H1 (cell line): ENCODE measurements at regions not wholly inside any gene's neighbourhood (a gene's known extent, or its start where the extent isn't known, plus 50 kb on each side); places are given as distances from the start of the nearest gene placed in this dataset.

ENCODE experiments used
- CTCF ChIA-PET: fragments of 300-600 bp; sonication (Branson Sonifier 250); formaldehyde crosslinking; loops from one replicate; lab custom pipeline; 2021; ENCODE audit not compliant: partially characterized antibody; lab: Charles Lee
- POLR2A ChIA-PET: fragments of 300-600 bp; sonication (Branson Sonifier 250); formaldehyde crosslinking; loops from one replicate; lab custom pipeline; 2021; ENCODE audit warnings: inconsistent platforms; ENCODE audit not compliant: partially characterized antibody; lab: Charles Lee
- DNase-seq, 2 experiments: peaks; one replicate each; pipeline versions ENCODE4 v3.0.0 to v3.0.0-alpha.2; 2010 to 2022; ENCODE audit warnings: low spot score in 2 of 2, low read depth in 1 of 2, mixed read lengths in 1 of 2
- FAIRE-seq: peaks from 2 replicates; lab custom pipeline; 2011; peaks lifted over from hg19 to GRCh38; lab: Jason Lieb, UNC
- H2AFZ ChIP-seq: 2 replicates; pipeline ENCODE4 v1.8.1; 2012; ENCODE audit warnings: low read length, inconsistent platforms
- H2AK5ac ChIP-seq: 2 replicates; pipeline ENCODE4 v1.6.1; 2013; ENCODE audit warnings: low read depth, low read length
- H2BK120ac ChIP-seq: replicated peaks from 2 replicates; pipeline ENCODE3; 2013; ENCODE audit warnings: low read depth, low read length, inconsistent platforms
- H2BK12ac ChIP-seq: 2 replicates; pipeline ENCODE4 v1.6.1; 2013; ENCODE audit warnings: low read depth, low read length
- H2BK15ac ChIP-seq: 2 replicates; pipeline ENCODE4 v1.6.1; 2013; ENCODE audit warnings: low read length
- H2BK20ac ChIP-seq: 2 replicates; pipeline ENCODE4 v1.6.1; 2013; ENCODE audit warnings: low read length
- H2BK5ac ChIP-seq: 2 replicates; pipeline ENCODE4 v1.6.1; 2013; ENCODE audit warnings: low read depth, low read length
- H3K14ac ChIP-seq: 2 replicates; pipeline ENCODE4 v1.6.1; 2013; ENCODE audit warnings: inconsistent platforms; ENCODE audit not compliant: insufficient read length
- H3K18ac ChIP-seq: 2 replicates; pipeline ENCODE4 v1.6.1; 2013; ENCODE audit warnings: low read length; ENCODE audit errors: extremely low read depth
- H3K23ac ChIP-seq: 2 replicates; pipeline ENCODE4 v1.6.1; 2013; ENCODE audit warnings: inconsistent platforms; ENCODE audit not compliant: insufficient read length
- H3K23me2 ChIP-seq: 2 replicates; pipeline ENCODE4 v1.6.1; 2013; ENCODE audit warnings: low read depth, low read length
- H3K27ac ChIP-seq: 2 replicates; pipeline ENCODE4 v1.6.1; 2011; ENCODE audit warnings: low read depth, low read length, inconsistent platforms
- H3K27me3 ChIP-seq, 4 experiments: replicated peaks in 1 of 4; 1 replicate in 1 of 4; 2 replicates in 3 of 4; pipeline versions ENCODE4 v1.6.1 to v1.8.1; 2011 to 2013; ENCODE audit warnings: low read length in 3 of 4, mild to moderate bottlenecking in 3 of 4, inconsistent platforms in 2 of 4, mixed read lengths in 2 of 4, moderate library complexity in 1 of 4; ENCODE audit not compliant: control insufficient read depth in 3 of 4, insufficient read depth in 3 of 4; ENCODE audit errors: extremely low read depth in 1 of 4
- H3K36me3 ChIP-seq, 4 experiments: 2 replicates each; pipeline versions ENCODE4 v1.6.1 to v1.8.1; 2011 to 2013; ENCODE audit warnings: mild to moderate bottlenecking in 4 of 4, low read length in 3 of 4, moderate library complexity in 2 of 4, control low read depth in 1 of 4, inconsistent platforms in 1 of 4; ENCODE audit not compliant: insufficient read depth in 4 of 4, control insufficient read depth in 2 of 4
- H3K4ac ChIP-seq: replicated peaks from 2 replicates; pipeline ENCODE3; 2013; ENCODE audit warnings: low read length, low read depth, mixed read lengths, inconsistent platforms; ENCODE audit not compliant: insufficient read length
- H3K4me1 ChIP-seq, 4 experiments: replicated peaks in 1 of 4; 1 replicate in 1 of 4; 2 replicates in 3 of 4; pipeline versions ENCODE4 v1.6.1 to v1.8.1; 2011 to 2013; ENCODE audit warnings: low read length in 3 of 4, inconsistent platforms in 2 of 4, mixed read lengths in 1 of 4; ENCODE audit not compliant: insufficient read depth in 4 of 4, control insufficient read depth in 3 of 4
- H3K4me2 ChIP-seq, 2 experiments: 2 replicates each; pipeline versions ENCODE4 v1.6.1 to v1.8.1; 2011 to 2013; ENCODE audit warnings: low read depth in 2 of 2, low read length in 2 of 2, control low read depth in 1 of 2, inconsistent platforms in 1 of 2, mild to moderate bottlenecking in 1 of 2; ENCODE audit not compliant: insufficient read depth in 1 of 2
- H3K4me3 ChIP-seq, 4 experiments: fragments of 200-600, 300-600 bp in 1 of 4; sonication (generic), shearing (Covaris generic), sonication (Bioruptor Twin) in 1 of 4; 2 replicates each; pipeline versions ENCODE4 v1.5.1 to v1.8.1; 2011 to 2016; ENCODE audit warnings: low read length in 4 of 4, low read depth in 3 of 4, control low read depth in 2 of 4, inconsistent platforms in 2 of 4, mild to moderate bottlenecking in 2 of 4, mixed read lengths in 1 of 4, moderate library complexity in 1 of 4; ENCODE audit not compliant: insufficient read depth in 2 of 4; ENCODE audit errors: extremely low read depth in 1 of 4
- H3K56ac ChIP-seq: replicated peaks from 2 replicates; pipeline ENCODE3; 2013; ENCODE audit warnings: low read depth, mild to moderate bottlenecking, mixed read lengths, low read length, inconsistent platforms; ENCODE audit not compliant: insufficient read length
- H3K79me1 ChIP-seq: 2 replicates; pipeline ENCODE4 v1.6.1; 2013; ENCODE audit warnings: low read depth, low read length, control low read depth
- H3K79me2 ChIP-seq, 2 experiments: 2 replicates each; pipeline versions ENCODE4 v1.6.1 to v1.8.1; 2012 to 2013; ENCODE audit warnings: low read length in 2 of 2, mild to moderate bottlenecking in 2 of 2, inconsistent platforms in 1 of 2; ENCODE audit not compliant: insufficient read depth in 2 of 2, control insufficient read depth in 1 of 2
- H3K9ac ChIP-seq, 4 experiments: replicated peaks in 1 of 4; 1 replicate in 1 of 4; 2 replicates in 3 of 4; pipeline versions ENCODE4 v1.6.1 to v1.8.1; 2011 to 2013; ENCODE audit warnings: low read depth in 3 of 4, low read length in 3 of 4, control low read depth in 2 of 4, mild to moderate bottlenecking in 2 of 4, moderate library complexity in 2 of 4, inconsistent platforms in 1 of 4; ENCODE audit errors: extremely low read depth in 1 of 4
- H3K9me3 ChIP-seq, 2 experiments: 2 replicates each; pipeline versions ENCODE4 v1.6.1 to v1.8.1; 2012 to 2013; ENCODE audit warnings: mild to moderate bottlenecking in 2 of 2, moderate library complexity in 2 of 2, control low read depth in 1 of 2, inconsistent platforms in 1 of 2, low read depth in 1 of 2, low read length in 1 of 2, mixed read lengths in 1 of 2; ENCODE audit not compliant: insufficient read depth in 2 of 2
- H4K20me1 ChIP-seq, 2 experiments: replicated peaks in 1 of 2; 2 replicates each; pipeline versions ENCODE3 to v1.8.1; 2011 to 2013; ENCODE audit warnings: inconsistent platforms in 2 of 2, low read length in 2 of 2, mild to moderate bottlenecking in 1 of 2; ENCODE audit not compliant: insufficient read depth in 2 of 2, control insufficient read depth in 1 of 2
- H4K5ac ChIP-seq: 2 replicates; pipeline ENCODE4 v1.6.1; 2013; ENCODE audit warnings: low read length, low read depth, mixed read lengths, inconsistent platforms; ENCODE audit not compliant: insufficient read length
- H4K8ac ChIP-seq: 2 replicates; pipeline ENCODE4 v1.8.0; 2013; ENCODE audit warnings: mild to moderate bottlenecking, moderate library complexity, low read length, inconsistent platforms; ENCODE audit not compliant: insufficient read depth; ENCODE audit errors: extremely low read depth
- H4K91ac ChIP-seq: replicated peaks from 2 replicates; pipeline ENCODE3; 2013; ENCODE audit warnings: low read length, mixed read lengths, inconsistent platforms; ENCODE audit not compliant: insufficient read length
- BRCA1 ChIP-seq: IDR thresholded peaks from 2 replicates; pipeline ENCODE4 v1.6.1; 2012; ENCODE audit warnings: low read depth, low read length, improper control_type of control experiment
- HDAC6 ChIP-seq: IDR thresholded peaks from one replicate; pipeline ENCODE4 v1.7.1; 2012; ENCODE audit warnings: low read depth, mild to moderate bottlenecking, inconsistent platforms, low read length, moderate library complexity
- KDM5A ChIP-seq: fragments of 200-600 bp; IDR thresholded peaks from 2 replicates; pipeline ENCODE4 v1.7.1; 2012; ENCODE audit warnings: mild to moderate bottlenecking, low read length, inconsistent platforms, mixed read lengths
- POLR2A ChIP-seq, 2 experiments: IDR thresholded peaks; 1 replicate in 1 of 2; 2 replicates in 1 of 2; pipeline ENCODE4 v1.6.1; 2011; ENCODE audit warnings: low read depth in 2 of 2, low read length in 2 of 2, mild to moderate bottlenecking in 2 of 2; ENCODE audit errors: control extremely low read depth in 1 of 2
- RBBP5 ChIP-seq: IDR thresholded peaks from 2 replicates; pipeline ENCODE4 v1.7.1; 2012; ENCODE audit warnings: low read depth, mild to moderate bottlenecking, inconsistent platforms, low read length, moderate library complexity, borderline replicate concordance
- WGBS, 2 experiments: shearing (Covaris generic) in 1 of 2; methylation state at CpG; one replicate each; pipeline versions ENCODE4 v1.1.6 to v1.1.7; 2013 to 2015; ENCODE audit warnings: low lambda C conversion rate in 2 of 2, mixed read lengths in 2 of 2, inconsistent platforms in 1 of 2, low coverage in 1 of 2, missing lambda C conversion rate in 1 of 2; ENCODE audit not compliant: insufficient replicate concordance in 2 of 2, insufficient coverage in 1 of 2, insufficient read length in 1 of 2; ENCODE audit errors: extremely low coverage in 1 of 2, missing lambda C conversion rate in 1 of 2; 5-methylcytosine and 5-hydroxymethylcytosine counted together

DNA sequence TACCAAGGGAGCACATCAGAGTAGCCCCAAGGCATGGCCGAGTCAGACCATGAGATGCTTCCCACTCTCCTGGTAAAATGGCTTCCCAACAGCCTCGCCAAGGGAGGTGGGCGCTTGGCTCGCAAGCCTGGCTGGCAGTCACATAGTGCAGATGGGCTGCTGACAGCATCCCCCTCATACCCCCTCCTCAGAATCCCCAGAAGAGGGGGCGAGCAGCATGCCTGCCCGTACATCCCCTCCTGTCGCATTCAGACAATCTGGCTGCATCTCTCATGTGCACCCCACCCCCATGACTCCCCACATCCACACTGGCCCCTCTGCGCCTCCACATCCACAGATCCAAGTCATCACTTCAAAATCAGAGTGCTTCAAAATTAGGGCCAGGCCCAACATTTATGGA, 54.0 kb upstream of the CES5A start (continued):
- TF ChIP-seq RBBP5, result no peak

- Histone ChIP-seq H3K4me2 (no peak overlapping the region), H3K4ac (no peak overlapping the region), H2AFZ (no peak overlapping the region), H3K27me3 (no peaks in the 10 kb centered on the region), H3K79me2 (no peaks in the 10 kb centered on the region), H3K79me1 (no peaks in the 10 kb centered on the region), H2BK12ac (no peak overlapping the region), H3K9ac (no peak overlapping the region), H3K9me3 (no peaks in the 10 kb centered on the region), H3K14ac (no peak overlapping the region), H2AK5ac (no peak overlapping the region), H3K56ac (no peak overlapping the region), H3K23ac (no peak overlapping the region), H2BK5ac (no peak overlapping the region), H4K20me1 (no peaks in the 10 kb centered on the region), H2BK120ac (no peak overlapping the region), H4K91ac (no peak overlapping the region), H2BK15ac (no peak overlapping the region), H4K8ac (no peak overlapping the region), H3K36me3 (no peaks in the 10 kb centered on the region), H3K27ac (no peak overlapping the region), H3K4me3 (no peak overlapping the region), H3K23me2 (no peaks in the 10 kb centered on the region), H3K4me1 (no peaks in the 10 kb centered on the region), H3K18ac (no peak overlapping the region), H2BK20ac (no peak overlapping the region), H4K5ac (no peak overlapping the region)
- ChIA-PET CTCF (no interaction called here), POLR2A (no interaction called here)
- FAIRE-seq, result no peak
- WGBS, 2 experiments, result 83% methylated on average over 3 of the region's 3 CpGs; no CpG with 5 or more reads in 1 of the 2 experiments
- no peak for TF ChIP-seq KDM5A
- TF ChIP-seq POLR2A (IDR thresholded peaks at IDR 0.05; ENCODE audit: control extremely low read depth in 1 of 2, low read depth in 2 of 2, low read length in 2 of 2), result no peak
- no peak for TF ChIP-seq HDAC6
- TF ChIP-seq BRCA1, result no peak
- no peak for DNase-seq
These were observed 50.1 kb upstream of the CES5A start for GRCh38 chr16:55925242-55925641.
